Mammary epithelial cell (primary cell): ENCODE measurements at regions not wholly inside any gene's neighbourhood (a gene's known extent, or its start where the extent isn't known, plus 50 kb on each side); places are given as distances from the start of the nearest gene placed in this dataset.

Experiments used
- EZH2 ChIP-seq: IDR thresholded peaks from 2 replicates; pipeline ENCODE4 v1.6.1; 2012; ENCODE audit warnings: low read length, inconsistent platforms, borderline replicate concordance
- TF ChIP-seq, protein P1 (sequence below), 2 donors: IDR thresholded peaks in 1 of 2; conservative IDR thresholded peaks in 1 of 2; 2 replicates each; pipeline ENCODE4 v1.5.1; 2011 to 2012; ENCODE audit warnings: inconsistent platforms in 2 of 2, low read length in 2 of 2, mild to moderate bottlenecking in 2 of 2, control low read depth in 1 of 2, low read depth in 1 of 2; ENCODE audit not compliant: insufficient read depth in 1 of 2; ENCODE audit errors: extremely low read depth in 1 of 2

DNA sequence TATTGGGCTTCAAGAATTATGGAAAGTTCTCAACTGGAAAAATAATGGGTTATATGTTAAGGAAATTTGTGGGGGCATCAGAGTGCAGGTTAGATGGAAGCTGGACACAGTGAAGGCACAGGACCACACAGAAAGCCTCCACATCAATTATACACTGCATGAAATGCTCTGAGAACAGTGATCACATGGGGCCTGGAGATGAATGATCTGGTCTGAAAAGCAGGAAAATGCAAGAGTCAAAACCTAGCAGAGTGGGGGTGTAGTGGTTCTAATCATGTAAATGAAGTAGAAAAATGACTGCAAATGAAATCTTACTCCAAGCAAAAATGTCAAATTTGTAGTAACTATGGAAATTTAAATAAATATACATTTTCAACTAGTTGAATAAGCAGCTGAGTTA, 123.6 kb downstream of the TUSC7 start:
- TF ChIP-seq, protein P1, sequence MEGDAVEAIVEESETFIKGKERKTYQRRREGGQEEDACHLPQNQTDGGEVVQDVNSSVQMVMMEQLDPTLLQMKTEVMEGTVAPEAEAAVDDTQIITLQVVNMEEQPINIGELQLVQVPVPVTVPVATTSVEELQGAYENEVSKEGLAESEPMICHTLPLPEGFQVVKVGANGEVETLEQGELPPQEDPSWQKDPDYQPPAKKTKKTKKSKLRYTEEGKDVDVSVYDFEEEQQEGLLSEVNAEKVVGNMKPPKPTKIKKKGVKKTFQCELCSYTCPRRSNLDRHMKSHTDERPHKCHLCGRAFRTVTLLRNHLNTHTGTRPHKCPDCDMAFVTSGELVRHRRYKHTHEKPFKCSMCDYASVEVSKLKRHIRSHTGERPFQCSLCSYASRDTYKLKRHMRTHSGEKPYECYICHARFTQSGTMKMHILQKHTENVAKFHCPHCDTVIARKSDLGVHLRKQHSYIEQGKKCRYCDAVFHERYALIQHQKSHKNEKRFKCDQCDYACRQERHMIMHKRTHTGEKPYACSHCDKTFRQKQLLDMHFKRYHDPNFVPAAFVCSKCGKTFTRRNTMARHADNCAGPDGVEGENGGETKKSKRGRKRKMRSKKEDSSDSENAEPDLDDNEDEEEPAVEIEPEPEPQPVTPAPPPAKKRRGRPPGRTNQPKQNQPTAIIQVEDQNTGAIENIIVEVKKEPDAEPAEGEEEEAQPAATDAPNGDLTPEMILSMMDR (conservative IDR thresholded peaks at IDR 0.05 in 1 of 2, IDR thresholded peaks at IDR 0.05 in 1 of 2; ENCODE audit: extremely low read depth in 1 of 2, insufficient read depth in 1 of 2, low read depth in 1 of 2, low read length in 2 of 2): no peak
- no peak for TF ChIP-seq EZH2
